Activated T-cell treated with anti-CD3 and anti-CD28 coated beads, Interleukin-2, amount 50 U/mL, for 24 hours (primary cell): ENCODE measurements at regions not wholly inside any gene's neighbourhood (a gene's known extent, or its start where the extent isn't known, plus 50 kb on each side); places are given as distances from the start of the nearest gene placed in this dataset.
A peak's percentile ranks its signal among the peaks of the same experiment; 100 is the strongest.

Source experiments
- DNase-seq: peaks from one replicate; pipeline ENCODE4 v3.0.0-alpha.2; 2020
- H3K27ac Mint-ChIP-seq: 2 replicates; pipeline ENCODE4 v1.8.0; 2020; ENCODE audit warnings: mild to moderate bottlenecking, mixed read lengths
- H3K27me3 Mint-ChIP-seq: 2 replicates; pipeline ENCODE4 v1.8.0; 2020; ENCODE audit warnings: mixed read lengths
- H3K36me3 Mint-ChIP-seq: 2 replicates; pipeline ENCODE4 v1.8.0; 2020; ENCODE audit warnings: low read depth, mixed read lengths
- H3K4me1 Mint-ChIP-seq: 2 replicates; pipeline ENCODE4 v1.8.0; 2020; ENCODE audit warnings: low read depth, mixed read lengths
- H3K4me3 Mint-ChIP-seq: 2 replicates; pipeline ENCODE4 v1.8.0; 2020; ENCODE audit warnings: mild to moderate bottlenecking, moderate library complexity, mixed read lengths
- H3K9me3 Mint-ChIP-seq: 2 replicates; pipeline ENCODE4 v1.8.0; 2020; ENCODE audit warnings: mixed read lengths

DNA sequence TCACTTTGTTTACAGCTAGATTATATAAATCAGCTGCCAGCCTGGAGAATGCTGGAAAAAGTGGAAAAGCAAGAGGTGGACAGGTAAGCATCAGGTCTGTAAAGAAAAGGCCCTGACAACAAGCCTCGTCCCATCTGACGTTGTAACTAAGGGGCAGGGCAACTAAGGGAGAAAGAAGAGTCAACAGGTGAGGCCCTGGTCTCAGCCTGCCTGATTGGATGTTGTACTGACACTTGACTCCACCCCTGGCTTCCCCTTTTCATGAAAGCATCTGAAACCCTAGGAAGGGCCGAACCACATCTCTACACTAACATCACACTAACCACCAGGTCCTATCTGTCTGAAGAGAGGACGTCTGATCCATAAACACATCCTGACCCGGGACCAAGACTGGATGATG, 357.6 kb upstream of the CFAP20DC start:
- H3K4me1 Mint-ChIP-seq = peaks cover 25% of the 10 kb centered on the region
- no peaks in the 10 kb centered on the region for H3K27me3 Mint-ChIP-seq
- no peak for DNase-seq
- no peaks in the 10 kb centered on the region for H3K36me3 Mint-ChIP-seq
- no peak overlapping the region for H3K4me3 Mint-ChIP-seq
- no peaks in the 10 kb centered on the region for H3K9me3 Mint-ChIP-seq
- H3K27ac Mint-ChIP-seq = no peak overlapping the region

DNA sequence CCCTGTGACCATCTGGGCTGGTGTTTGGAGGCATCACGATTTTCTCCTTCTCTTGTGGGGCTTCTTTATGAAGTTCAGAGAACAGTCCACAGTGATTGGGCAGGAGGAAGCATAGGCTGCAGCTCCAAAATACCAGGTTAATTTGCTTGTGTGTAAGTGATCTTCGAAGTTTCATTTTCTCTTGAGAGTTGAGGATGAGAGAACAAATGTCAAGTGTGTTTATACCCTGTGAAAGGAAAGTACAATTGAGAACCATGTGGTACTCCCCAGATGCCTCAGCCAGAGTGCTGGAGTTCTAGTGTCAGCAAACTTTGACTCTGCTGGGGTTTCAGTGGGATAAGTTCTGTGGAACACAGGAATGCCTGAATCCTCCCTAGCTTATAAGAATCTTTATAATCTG, 357.1 kb upstream of the CFAP20DC start:
- Mint-ChIP-seq H3K27me3 (no peaks in the 10 kb centered on the region), H3K27ac (no peak overlapping the region), H3K36me3 (no peaks in the 10 kb centered on the region), H3K9me3 (no peaks in the 10 kb centered on the region), H3K4me3 (no peak overlapping the region), H3K4me1 (peaks cover 25% of the 10 kb centered on the region)
- no peak for DNase-seq

DNA sequence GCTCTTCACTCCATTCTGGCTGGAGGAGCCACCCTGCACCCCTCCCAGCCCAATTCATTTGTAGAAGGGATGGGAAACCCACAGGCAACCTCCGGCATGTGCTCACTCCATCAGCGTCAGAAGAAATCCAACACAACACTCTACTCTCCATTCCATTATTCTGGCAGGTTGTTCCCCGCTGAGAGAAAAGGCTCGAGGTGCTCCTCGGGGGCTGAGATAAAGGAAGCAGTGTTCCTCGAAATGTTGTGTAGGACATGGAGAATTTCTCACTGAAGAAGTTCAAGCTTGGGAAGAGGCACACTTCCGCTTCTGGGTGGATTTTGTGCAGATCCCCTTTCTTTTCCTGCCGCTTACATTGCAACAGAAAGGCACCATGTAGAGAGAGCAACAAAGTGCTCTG, 355.0 kb upstream of the CFAP20DC start:
- Mint-ChIP-seq H3K4me3 (no peak overlapping the region), H3K9me3 (no peaks in the 10 kb centered on the region), H3K36me3 (no peaks in the 10 kb centered on the region), H3K27me3 (no peaks in the 10 kb centered on the region), H3K4me1 (peaks cover 19% of the 10 kb centered on the region), H3K27ac (no peak overlapping the region)
- DNase-seq = no peak

- H3K9me3 Mint-ChIP-seq = no peaks in the 10 kb centered on the region
- H3K4me3 Mint-ChIP-seq = no peak overlapping the region
- no peak for DNase-seq
- H3K27me3 Mint-ChIP-seq = no peaks in the 10 kb centered on the region
- peaks cover 19% of the 10 kb centered on the region for H3K4me1 Mint-ChIP-seq
- H3K27ac Mint-ChIP-seq = no peak overlapping the region
- no peaks in the 10 kb centered on the region for H3K36me3 Mint-ChIP-seq
These were observed 354.2 kb upstream of the CFAP20DC start for GRCh38 chr3:59404064-59404463.

- Mint-ChIP-seq H3K4me3 (no peak overlapping the region), H3K27me3 (no peaks in the 10 kb centered on the region), H3K9me3 (no peaks in the 10 kb centered on the region), H3K4me1 (peaks cover 5% of the 10 kb centered on the region), H3K36me3 (no peaks in the 10 kb centered on the region), H3K27ac (no peak overlapping the region)
- DNase-seq = no peak
These were observed 352.1 kb upstream of the CFAP20DC start for GRCh38 chr3:59401924-59402323.

GRCh38 chr3:59392116-59392515, 342.3 kb upstream of the CFAP20DC start:
- Mint-ChIP-seq H3K36me3 (no peaks in the 10 kb centered on the region), H3K4me3 (no peak overlapping the region), H3K9me3 (no peaks in the 10 kb centered on the region), H3K27me3 (no peaks in the 10 kb centered on the region), H3K27ac (no peak overlapping the region), H3K4me1 (peaks cover 35% of the 10 kb centered on the region)
- DNase-seq = no peak

GRCh38 chr3:59391131-59391530, 341.3 kb upstream of the CFAP20DC start:
- Mint-ChIP-seq H3K36me3 (peaks cover 4% of the 10 kb centered on the region), H3K4me3 (no peak overlapping the region), H3K4me1 (peaks cover 45% of the 10 kb centered on the region), H3K27me3 (no peaks in the 10 kb centered on the region), H3K9me3 (peaks cover under 1% of the 10 kb centered on the region), H3K27ac (no peak overlapping the region)
- no peak for DNase-seq

GRCh38 chr3:59388555-59389270, 338.9 kb upstream of the CFAP20DC start:
- Mint-ChIP-seq H3K4me1 (peaks cover 69% of the 10 kb centered on the region), H3K27me3 (no peaks in the 10 kb centered on the region), H3K9me3 (peaks cover 7% of the 10 kb centered on the region), H3K4me3 (peak overlapping the region; percentile 69), H3K36me3 (peaks cover 6% of the 10 kb centered on the region), H3K27ac (peak overlapping the region; percentile 99)
- DNase-seq = no peak

DNA sequence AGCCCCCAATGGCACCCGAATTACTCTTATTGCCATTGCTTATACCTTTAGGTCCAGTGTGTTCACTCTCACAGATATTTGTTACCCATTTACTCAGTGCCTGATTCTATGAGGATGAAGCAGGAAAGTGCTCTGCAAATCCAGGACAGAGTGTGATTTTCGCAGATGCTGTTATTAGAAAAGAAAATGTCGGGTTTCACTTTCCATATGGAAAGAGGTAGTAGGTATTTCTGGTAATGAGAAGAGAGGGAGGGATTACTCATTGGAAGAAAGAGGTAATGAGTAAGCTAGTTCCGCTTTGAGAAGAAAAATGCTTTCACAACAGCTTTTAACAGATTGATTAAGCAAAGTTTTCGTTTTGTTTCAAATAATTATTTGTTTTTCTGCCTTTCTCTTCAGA, 336.3 kb upstream of the CFAP20DC start:
- DNase-seq = no peak
- Mint-ChIP-seq H3K4me1 (peaks cover 92% of the 10 kb centered on the region), H3K4me3 (peak overlapping the region; percentile 42), H3K9me3 (peaks cover 7% of the 10 kb centered on the region), H3K27ac (peak overlapping the region; percentile 99), H3K27me3 (no peaks in the 10 kb centered on the region), H3K36me3 (peaks cover 6% of the 10 kb centered on the region)

DNA sequence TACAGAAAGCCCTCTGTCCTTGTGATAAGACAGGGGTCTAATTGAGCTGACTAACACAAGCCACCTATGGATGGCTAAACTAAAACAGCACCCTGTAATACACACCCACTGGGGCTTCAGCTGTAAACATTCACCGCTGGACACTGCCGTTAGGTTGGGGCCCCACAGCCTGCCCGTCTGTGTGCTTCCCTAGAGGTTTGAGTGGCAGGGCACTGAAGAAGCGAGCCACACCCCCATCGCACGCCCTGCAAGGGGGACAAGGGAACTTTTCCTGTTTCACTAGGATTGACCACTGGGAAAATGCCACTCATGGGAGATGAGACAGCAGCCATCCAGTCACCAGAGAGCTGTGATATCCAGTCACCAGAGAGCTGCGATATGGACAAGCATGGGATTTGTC, 335.7 kb upstream of the CFAP20DC start:
- no peak for DNase-seq
- Mint-ChIP-seq H3K27ac (peak overlapping the region; percentile 99), H3K4me3 (no peak overlapping the region), H3K4me1 (peaks cover 94% of the 10 kb centered on the region), H3K9me3 (peaks cover 7% of the 10 kb centered on the region), H3K27me3 (no peaks in the 10 kb centered on the region), H3K36me3 (peaks cover 6% of the 10 kb centered on the region)

GRCh38 chr3:59381282-59381681, 331.5 kb upstream of the CFAP20DC start:
- H3K36me3 Mint-ChIP-seq = peaks cover 2% of the 10 kb centered on the region

GRCh38 chr3:59380146-59380545, 330.3 kb upstream of the CFAP20DC start:
- no peaks in the 10 kb centered on the region for H3K36me3 Mint-ChIP-seq
- peaks cover 10% of the 10 kb centered on the region for H3K9me3 Mint-ChIP-seq
- DNase-seq = no peak
- no peak overlapping the region for H3K4me3 Mint-ChIP-seq
- H3K4me1 Mint-ChIP-seq = peaks cover 42% of the 10 kb centered on the region
- no peaks in the 10 kb centered on the region for H3K27me3 Mint-ChIP-seq
- H3K27ac Mint-ChIP-seq = no peak overlapping the region

More at GRCh38 chr3:59381282-59381681, 331.5 kb upstream of the CFAP20DC start:
- Mint-ChIP-seq H3K4me3 (no peak overlapping the region), H3K27ac (no peak overlapping the region), H3K9me3 (peaks cover 10% of the 10 kb centered on the region), H3K4me1 (peaks cover 53% of the 10 kb centered on the region), H3K27me3 (no peaks in the 10 kb centered on the region)
- DNase-seq = no peak

DNA sequence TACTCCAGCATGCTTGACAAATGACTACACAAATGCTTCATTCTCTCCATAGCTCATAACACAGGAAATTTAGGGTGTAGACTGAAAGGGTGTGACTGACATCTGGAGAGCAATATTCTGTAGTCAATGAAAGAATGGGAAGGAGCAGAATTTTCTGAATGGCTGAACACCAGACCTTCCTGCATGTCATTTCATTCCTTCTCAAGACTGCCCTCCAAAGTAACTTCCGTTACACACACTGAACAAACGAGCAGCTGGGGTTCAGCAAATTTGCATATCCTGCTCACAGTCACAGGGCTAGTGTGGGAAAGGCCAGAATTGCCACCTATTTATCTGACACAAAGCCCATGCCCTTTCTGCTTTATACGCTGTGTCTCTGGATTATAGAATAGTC, 325.0 kb upstream of the CFAP20DC start:
- no peaks in the 10 kb centered on the region for H3K27me3 Mint-ChIP-seq
- H3K36me3 Mint-ChIP-seq = no peaks in the 10 kb centered on the region
- H3K4me1 Mint-ChIP-seq = peaks cover 7% of the 10 kb centered on the region
- no peak overlapping the region for H3K27ac Mint-ChIP-seq
- no peak for DNase-seq
- H3K4me3 Mint-ChIP-seq = no peak overlapping the region
- H3K9me3 Mint-ChIP-seq = peaks cover 5% of the 10 kb centered on the region

- H3K9me3 Mint-ChIP-seq = peaks cover 5% of the 10 kb centered on the region
- DNase-seq = no peak
- H3K4me1 Mint-ChIP-seq = peaks cover 12% of the 10 kb centered on the region
- H3K36me3 Mint-ChIP-seq = no peaks in the 10 kb centered on the region
- no peaks in the 10 kb centered on the region for H3K27me3 Mint-ChIP-seq
- no peak overlapping the region for H3K4me3 Mint-ChIP-seq
- no peak overlapping the region for H3K27ac Mint-ChIP-seq
These were observed 324.4 kb upstream of the CFAP20DC start for GRCh38 chr3:59374091-59374817.

DNA sequence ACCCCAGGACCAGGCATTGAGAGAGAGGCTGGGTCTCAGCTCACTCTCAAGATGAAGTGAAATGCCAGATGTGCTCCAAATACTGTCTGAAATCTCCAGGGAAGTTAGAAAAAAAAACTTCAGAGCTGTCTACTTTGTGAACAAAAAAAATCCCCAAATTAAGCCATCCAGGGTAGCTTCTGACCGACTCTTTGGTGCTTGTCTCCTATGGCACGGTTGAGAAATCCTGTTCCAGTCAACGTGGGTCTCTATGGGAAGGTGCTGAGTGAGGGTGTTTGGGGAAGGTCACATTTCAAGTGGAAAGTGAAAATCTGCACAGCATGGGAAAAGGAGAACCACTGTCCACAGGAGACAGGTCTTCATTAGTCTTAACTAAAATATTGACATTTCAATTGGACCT, 322.5 kb upstream of the CFAP20DC start:
- H3K9me3 Mint-ChIP-seq = peaks cover 5% of the 10 kb centered on the region
- no peak overlapping the region for H3K4me3 Mint-ChIP-seq
- H3K36me3 Mint-ChIP-seq = no peaks in the 10 kb centered on the region
- no peaks in the 10 kb centered on the region for H3K27me3 Mint-ChIP-seq
- H3K27ac Mint-ChIP-seq = no peak overlapping the region
- DNase-seq = no peak
- peaks cover 20% of the 10 kb centered on the region for H3K4me1 Mint-ChIP-seq
